Right lung (tissue), 2 donors: ENCODE measurements at regions not wholly inside any gene's neighbourhood (a gene's known extent, or its start where the extent isn't known, plus 50 kb on each side); places are given as distances from the start of the nearest gene placed in this dataset.
"Not testable (repeated sequence)": the region's sequence is repeated elsewhere in the genome, so short reads cannot be mapped to it uniquely, and the experiment has no call there.

Experiments
- DNase-seq, 2 donors: peaks; one replicate each; pipeline ENCODE4 v3.0.0-alpha.2; 2013

DNA sequence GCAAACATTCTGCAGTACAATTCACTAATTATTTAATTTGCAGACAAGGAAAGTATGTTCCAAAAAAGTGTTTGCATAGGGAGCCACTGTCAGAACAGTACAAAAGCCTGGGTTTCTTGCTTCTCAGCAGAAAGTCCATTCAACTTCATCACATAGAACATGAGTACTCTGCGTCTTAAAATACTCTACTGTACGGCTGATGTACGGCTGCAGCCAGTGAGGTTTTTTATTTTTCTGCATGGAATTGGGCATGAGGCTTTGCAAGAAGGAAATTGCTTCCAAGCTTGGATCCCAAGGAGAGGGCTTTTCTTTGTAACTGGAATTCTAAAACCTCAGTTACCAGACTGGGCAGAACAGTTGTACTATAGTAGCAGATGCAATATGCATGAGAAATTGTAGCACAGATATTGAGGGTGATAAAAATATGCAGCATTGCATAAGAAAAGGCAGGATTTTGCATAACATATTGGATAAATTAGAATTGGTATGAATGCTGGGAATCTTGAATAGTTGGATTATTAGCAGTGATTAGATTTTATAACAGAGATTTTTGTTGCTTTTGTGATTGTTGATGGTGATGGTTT, 178.1 kb upstream of the CDH9 start:
- DNase-seq: no peak

DNA sequence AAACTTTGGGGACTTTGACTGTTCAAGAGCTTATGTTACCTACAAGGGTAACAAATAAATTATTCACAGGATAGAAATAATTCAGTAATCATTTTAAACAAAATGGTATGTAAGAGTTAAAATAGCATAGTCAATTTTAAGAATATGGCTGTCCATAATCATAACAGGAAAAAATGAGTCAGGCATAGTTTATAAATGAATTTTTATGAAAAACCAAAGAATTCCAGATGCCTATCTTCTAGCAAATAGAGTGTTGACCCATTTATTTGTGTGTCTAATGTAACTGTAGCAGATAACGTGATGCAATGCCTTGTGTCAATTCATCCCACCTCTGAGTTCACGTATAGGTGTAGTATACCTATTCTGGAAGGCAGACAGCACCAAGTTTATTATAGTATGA, 169.7 kb upstream of the CDH9 start:
- no peak for DNase-seq

DNA sequence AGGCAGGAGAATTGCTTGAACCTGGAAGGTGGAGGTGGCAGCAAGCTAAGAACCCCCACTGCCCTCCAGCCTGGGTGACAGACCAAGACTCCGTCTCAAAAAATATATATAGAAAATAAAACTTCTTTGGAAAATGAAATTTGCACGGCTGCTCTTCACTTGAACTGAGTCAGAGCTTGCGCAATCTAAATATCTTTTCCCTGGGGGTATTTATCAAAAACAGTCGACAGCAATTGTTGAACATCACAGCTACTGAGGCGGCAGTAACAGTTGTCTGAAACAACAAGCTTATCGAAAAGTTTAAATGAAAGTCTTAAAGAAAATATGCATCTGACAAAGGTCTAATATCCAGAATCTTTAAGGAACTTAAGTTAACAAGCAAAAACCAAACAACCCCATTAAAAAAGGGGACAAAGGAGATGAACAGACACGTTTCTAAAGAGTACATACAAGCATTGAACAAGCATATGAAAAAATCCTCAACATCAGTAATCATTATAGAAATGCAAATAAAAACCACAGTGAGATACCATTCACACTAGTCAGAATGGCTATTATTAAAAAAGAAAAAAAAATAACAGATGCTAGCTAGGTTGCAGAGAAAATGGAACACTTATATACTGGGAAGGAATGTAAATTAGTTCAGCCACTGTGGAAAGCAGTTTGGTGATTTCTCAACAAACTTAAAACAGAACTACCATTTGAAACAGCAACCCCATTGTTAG, 153.6 kb upstream of the CDH9 start:
- DNase-seq: no peak

DNA sequence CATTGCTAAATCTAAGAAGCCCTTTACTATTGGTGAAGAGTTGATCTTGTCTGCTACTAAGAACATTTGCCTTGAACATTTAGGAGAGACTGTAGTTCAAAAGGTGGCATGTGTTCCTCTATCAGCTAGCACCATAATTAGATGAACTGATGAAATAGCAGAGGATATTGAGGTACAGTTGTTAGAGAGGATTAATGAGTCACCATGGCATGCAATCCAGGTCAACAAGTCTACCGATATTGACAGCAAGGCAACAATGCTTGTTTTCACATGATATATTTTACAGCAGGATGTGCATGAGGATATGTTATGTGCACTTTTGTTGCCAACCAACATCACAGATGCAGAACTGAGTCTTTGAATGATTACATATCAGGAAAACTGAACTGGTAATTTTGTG, 134.3 kb upstream of the CDH9 start:
- DNase-seq: no peak

DNA sequence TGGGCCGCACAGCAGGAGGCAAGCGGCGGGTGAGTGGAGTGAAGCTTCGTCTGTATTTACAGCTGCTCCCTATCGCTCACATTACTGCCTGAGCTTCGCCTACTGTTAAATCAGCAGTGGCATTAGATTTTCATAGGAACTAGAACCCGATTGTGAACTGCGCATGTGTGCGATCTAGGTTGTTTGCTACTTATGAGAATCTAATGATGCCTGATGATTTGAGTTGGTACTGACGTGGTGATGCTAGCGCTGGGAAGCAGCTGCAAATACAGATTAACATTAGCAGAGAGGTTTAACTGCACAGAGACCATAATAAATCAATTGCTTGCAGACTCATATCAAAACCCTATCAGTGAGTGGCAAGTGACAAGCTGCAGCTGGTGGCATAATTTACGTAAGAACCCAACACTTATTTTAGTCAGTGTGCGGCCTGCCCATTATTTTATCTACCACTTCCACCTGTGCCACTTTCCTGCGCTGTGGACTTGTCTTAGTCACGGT, 133.4 kb upstream of the CDH9 start:
- DNase-seq: peak; percentile 3 to 7

DNA sequence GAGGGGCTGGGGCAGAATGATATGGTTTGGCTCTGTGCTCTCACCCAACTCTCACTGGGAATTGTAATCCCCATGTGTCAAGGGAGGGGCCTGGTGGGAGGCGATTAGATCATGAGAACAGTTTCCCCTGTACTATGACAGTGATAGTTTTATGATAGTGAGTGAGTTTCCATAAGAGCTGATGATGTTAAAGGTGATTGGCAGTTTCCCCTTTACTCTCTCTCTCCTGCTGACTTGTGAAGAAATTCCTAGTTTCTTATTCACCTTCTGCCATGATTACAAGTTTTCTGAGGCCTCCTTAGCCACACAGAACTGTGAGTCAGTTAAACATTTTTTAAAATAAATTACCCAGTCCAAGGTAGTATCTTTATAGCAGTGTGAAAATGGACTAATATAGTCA, 120.4 kb upstream of the CDH9 start:
- no peak for DNase-seq

DNA sequence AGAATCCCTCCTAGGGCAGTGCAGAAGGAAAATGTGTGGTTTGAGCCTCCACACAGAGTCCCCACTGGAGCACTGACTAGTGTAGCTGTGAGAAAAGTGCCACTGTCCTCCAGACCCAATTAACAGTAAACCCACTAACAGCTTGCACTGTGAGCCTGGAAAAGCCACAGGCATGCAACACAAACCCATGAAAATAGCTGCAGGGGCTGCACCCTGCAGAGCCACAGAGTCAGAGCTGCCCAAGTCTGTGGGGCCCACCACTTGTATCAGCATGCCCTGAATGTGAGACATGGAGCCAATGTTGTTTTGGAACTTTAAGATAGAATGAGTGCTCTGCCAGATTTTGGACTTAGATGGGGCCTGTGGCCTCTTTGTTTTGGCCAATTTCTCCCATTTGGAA, 119.8 kb upstream of the CDH9 start:
- no peak for DNase-seq

DNA sequence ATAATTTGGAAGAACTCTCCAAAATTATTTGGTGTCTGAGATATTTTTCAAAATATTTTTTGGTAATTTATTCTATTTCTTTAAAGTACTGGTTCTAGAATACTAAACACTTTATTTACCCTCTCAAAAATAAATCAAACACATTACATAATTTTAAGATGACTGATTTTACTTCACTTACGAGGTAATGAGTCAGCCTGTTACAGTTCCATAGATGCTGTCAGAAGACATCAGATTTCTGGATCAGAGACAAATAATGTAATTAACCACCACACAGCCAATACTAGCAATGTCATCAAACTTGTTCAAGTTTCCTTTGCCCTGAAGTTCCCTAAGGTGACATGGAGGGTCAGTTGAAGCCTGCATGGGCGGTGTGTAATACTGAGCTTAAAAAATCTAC, 106.1 kb upstream of the CDH9 start:
- DNase-seq: no peak

DNA sequence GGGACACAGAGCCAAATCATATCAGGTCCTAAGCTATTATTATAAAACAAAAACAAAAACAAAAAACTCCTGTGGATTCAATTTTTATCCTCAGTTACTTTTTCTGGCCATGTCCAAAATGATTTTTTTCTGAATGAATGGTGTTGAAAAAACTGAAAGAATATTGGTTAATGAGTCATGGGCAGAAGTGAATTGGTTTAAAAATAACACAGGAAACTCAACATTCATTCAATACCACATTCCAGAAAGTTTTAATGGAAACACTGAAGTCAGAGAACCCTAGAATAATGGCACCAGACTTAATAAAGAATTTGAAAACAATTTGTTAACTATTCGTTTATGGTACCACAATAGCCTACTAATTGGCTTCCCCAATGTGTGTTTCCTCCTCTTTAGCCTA, 102.4 kb upstream of the CDH9 start:
- no peak for DNase-seq

DNA sequence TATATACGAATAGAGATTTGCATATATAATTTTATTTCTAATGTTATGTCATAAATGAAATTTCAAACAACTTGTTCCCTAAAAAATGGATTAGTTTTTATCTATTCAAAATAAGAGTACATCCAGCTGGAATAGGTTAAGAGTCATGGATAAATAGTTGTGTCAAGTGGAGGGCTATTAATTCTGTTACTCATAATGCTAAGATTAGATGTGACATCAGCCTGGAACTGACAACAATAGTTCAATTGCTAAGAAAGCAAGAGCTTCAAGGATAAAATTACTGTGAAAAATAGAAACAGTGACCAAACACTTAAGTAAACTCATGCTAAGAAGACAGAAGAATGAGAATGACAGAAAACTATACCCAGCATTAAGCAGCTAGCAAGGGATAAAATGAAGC, 92.2 kb upstream of the CDH9 start:
- no peak for DNase-seq

DNA sequence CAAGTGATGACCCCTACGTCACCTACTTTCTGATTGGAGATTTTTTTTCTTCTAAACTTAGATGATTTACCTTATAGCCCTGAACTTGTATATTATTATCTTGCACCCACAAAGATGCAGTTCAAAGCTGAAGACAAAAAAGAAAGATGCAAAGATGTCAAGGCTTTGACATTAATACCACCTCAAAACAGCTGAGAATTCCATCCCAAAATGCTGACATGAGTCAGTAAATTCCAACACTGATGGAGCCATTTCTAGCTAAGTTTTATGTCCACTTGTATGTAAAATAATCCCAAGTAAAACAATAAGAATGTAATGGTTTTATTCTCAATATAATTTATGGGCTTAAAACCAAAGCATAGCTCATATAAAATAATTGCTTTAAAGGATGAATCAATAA, 91.5 kb upstream of the CDH9 start:
- DNase-seq: no peak

DNA sequence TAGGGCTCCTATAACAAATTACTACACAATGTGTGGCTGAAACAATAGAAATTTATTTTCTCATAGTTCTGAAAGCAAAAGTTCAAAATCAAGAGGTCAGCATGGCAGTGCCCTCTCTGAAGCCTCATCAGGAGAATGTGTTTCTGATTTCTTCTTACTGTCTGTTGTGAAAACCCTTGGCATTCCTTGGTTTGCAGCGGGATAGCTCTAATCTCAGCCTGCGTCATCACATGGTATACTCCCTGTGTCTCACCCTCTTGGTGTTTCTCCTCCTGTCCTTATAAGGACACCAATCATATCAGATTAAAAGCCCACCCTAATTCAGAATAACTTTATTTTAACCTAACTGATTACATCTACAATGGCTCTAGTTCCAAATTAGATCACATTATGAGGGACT, 87.5 kb upstream of the CDH9 start:
- DNase-seq: no peak

DNA sequence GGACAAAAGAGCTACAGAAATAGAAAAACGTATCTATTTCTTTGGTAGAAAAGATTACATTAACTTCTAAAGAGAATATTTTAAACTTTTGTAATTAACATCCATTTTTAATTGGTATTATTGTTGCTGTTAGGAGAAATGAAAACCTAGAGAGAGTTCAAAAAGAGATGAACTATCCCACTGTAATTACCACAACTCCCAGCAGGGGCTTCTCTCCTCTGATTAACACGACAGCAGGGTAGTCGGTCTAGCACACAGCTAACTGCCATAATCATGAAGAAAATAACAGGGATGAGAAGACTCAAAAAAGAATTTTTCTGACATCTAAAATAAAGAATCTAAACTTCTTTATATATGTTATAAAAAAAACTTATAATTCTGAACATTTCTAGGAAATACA, 86.2 kb upstream of the CDH9 start:
- DNase-seq: no peak

DNA sequence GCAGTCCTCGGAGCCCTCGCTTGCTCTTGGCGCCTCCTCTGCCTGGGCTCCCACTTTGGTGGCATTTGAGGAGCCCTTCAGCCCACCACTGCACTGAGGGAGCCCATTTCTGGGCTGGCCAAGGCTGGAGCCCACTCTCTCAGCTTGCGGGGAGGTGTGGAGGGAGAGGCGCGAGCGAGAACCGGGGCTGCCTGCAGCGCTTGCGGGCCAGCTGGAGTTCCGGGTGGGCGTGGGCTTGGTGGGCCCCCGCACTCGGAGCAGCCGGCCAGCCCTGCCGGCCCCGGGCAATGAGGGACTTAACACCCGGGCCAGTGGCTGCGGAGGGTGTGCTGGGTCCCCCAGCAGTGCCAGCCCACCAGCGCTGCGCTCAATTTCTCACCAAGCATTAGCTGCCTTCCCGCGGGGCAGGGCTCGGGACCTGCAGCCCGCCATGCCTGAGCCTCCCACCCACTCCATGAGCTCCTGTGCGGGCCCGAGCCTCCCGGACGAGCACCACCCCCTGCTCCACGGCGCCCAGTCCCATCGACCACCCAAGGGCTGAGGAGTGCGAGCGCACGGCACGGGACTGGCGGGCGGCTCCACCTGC, 81.4 kb upstream of the CDH9 start:
- not testable (repeated sequence) for DNase-seq

DNA sequence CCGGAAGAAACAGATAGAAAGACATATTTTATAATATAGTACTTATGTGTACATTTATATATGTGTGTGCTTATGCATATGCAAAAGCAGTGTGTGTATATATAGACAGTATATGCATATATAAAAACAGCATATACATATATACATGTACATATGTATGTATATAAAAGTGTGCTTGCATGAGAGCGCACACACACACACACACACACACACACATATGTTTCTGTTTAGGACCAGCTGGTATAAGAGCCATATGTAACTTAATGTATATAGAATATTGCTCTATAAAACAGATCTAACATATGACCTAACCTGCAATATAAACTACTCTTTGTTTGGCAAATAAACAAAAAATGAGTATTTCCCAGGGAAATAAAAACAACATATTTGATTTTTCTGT, 65.1 kb upstream of the CDH9 start:
- DNase-seq: no peak

DNA sequence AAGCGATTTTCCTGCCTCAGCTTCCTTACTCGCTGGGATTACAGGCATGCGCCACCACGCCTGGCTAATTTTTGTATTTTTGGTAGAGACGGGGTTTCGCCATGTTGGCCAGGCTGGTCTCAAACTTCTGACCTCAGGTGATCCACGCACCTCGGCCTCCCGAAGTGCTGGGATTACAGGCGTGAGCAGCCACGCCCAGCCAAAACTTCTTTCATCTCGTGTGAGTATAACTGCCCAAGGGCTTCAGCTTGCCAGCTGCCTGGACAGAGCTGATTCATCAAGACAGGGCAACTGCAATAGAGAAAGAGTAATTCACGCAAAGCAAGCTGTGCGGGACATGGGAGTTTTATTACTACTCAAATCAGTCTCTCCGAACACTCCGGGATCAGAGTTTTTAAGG, 57.4 kb upstream of the CDH9 start:
- DNase-seq: not testable (repeated sequence)

DNA sequence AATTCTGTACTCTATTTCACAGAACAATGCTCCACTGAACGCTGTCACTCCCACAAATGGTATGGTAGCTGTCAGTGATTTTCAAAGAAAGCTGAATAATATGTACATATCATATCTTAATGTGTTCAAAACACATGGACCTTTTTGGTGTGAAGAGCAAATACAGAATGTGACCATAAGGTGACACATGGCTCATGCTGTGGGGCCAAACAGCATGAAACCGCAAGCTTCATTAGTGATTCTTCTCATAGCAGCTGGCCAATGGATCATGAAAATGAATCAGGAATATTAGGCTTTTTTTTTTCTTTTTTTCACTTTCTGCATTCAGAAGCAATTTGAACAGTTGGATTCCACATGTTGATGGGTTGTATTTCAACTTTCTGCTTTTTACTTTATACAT, 54.9 kb upstream of the CDH9 start:
- no peak for DNase-seq

DNA sequence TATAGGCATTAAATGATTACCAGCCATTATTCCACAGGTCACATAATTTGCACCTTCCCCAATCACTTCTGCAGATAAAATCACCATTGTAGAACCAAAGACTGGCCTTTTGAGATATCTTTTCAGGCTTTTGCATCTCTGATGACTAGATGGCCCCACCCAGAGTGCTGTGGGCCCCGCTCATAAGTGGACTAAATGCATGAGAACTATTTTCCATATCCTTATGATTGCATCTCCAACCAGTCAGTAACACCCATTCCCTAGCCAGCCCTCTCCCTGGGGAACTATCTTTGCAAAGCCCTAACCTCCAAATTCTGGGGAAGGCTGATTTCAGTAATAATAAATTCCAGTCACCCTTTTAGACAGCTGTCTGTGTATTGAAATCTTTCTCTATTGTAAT, 53.5 kb upstream of the CDH9 start:
- no peak for DNase-seq

DNA sequence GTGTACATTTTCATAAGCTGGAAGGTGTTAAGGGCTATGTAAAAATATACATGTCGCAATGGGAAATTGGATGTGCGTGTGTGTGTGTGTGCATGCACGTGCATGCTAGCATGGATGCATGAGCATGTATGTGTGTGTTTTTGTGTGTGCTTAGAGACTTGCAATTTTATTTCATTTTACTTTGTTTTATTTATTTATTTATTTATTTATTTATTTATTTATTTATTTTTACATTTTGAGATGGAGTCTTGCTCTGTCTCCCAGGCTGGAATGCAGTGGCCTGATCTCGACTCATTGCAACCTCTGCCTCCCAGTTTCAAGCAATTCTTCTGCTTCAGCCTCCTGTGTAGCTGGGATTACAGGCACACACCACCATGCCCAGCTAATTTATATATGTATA, 50.4 kb upstream of the CDH9 start:
- DNase-seq: not testable (repeated sequence)
